ENCODE measurements at regions not wholly inside any gene's neighbourhood (a gene's known extent, or its start where the extent isn't known, plus 50 kb on each side); places are given as distances from the start of the nearest gene placed in this dataset.

GRCh38 chr4:182145334-182145905 is 97.8 kb upstream of the TENM3 start:
- DNase-seq (no peak), ATAC-seq (no peak)
- H3K4me3 ChIP-seq = peak overlapping the region in 9 of 10 donors; percentile 51 to 71 (median 54)
- H3K9me3 ChIP-seq = no peaks in the 10 kb centered on the region
- H3K36me3 ChIP-seq = no peaks in the 10 kb centered on the region
- WGBS, 2 donors = 26 to 30% methylated on average over 12 of the region's 12 CpGs
- H3K27me3 ChIP-seq = peaks cover 7 to 98% (median 95%) of the 10 kb centered on the region in 7 donors
- TF ChIP-seq CTCF (IDR thresholded peaks at IDR 0.05) = no peak
- intact Hi-C loops (cut with DNase I) = no loop called here
- peaks cover 0 to 30% (median 23%) of the 10 kb centered on the region in 9 donors for H3K4me1 ChIP-seq
- H3K27ac ChIP-seq = no peak overlapping the region

GRCh38 chr4:182147391-182147790 is 95.8 kb upstream of the TENM3 start:
- peaks cover 3 to 98% (median 93%) of the 10 kb centered on the region in 7 donors for H3K27me3 ChIP-seq

GRCh38 chr4:182150645-182151044 is 92.6 kb upstream of the TENM3 start:
- H3K4me3 ChIP-seq = no peak overlapping the region
- ATAC-seq (no peak), DNase-seq (no peak)
- no peaks in the 10 kb centered on the region for H3K4me1 ChIP-seq
- no peak for TF ChIP-seq CTCF (IDR thresholded peaks at IDR 0.05)
- H3K9me3 ChIP-seq = no peaks in the 10 kb centered on the region
- intact Hi-C loops (cut with DNase I) = no loop called here
- WGBS, 2 donors = 75 to 86% methylated on average over 3 of the region's 3 CpGs
- no peak overlapping the region for H3K27ac ChIP-seq
- peaks cover 0 to 95% (median 73%) of the 10 kb centered on the region in 7 donors for H3K27me3 ChIP-seq
- H3K36me3 ChIP-seq = no peaks in the 10 kb centered on the region

More at GRCh38 chr4:182147391-182147790, 95.8 kb upstream of the TENM3 start:
- intact Hi-C loops (cut with DNase I) = no loop called here
- Histone ChIP-seq H3K27ac (no peak overlapping the region), H3K9me3 (no peaks in the 10 kb centered on the region), H3K4me1 (peaks cover 0 to 25% (median 23%) of the 10 kb centered on the region in 9 donors), H3K4me3 (no peak overlapping the region), H3K36me3 (no peaks in the 10 kb centered on the region)
- no peak for TF ChIP-seq CTCF (IDR thresholded peaks at IDR 0.05)
- no peak for ATAC-seq
- 75 to 81% methylated on average over 5 of the region's 5 CpGs for WGBS, 2 donors
- DNase-seq = no peak

GRCh38 chr4:182155806-182156205 is 87.4 kb upstream of the TENM3 start:
- 80 to 91% methylated on average over 1 of the region's 1 CpG for WGBS, 2 donors
- H3K4me3 ChIP-seq = no peak overlapping the region
- H3K27ac ChIP-seq = no peak overlapping the region
- no peaks in the 10 kb centered on the region for H3K36me3 ChIP-seq
- DNase-seq (no peak), ATAC-seq (no peak)
- H3K27me3 ChIP-seq = peaks cover 0 to 48% (median 30%) of the 10 kb centered on the region in 7 donors
- intact Hi-C loops (cut with DNase I) = no loop called here
- no peaks in the 10 kb centered on the region for H3K9me3 ChIP-seq
- H3K4me1 ChIP-seq = no peaks in the 10 kb centered on the region
- TF ChIP-seq CTCF (IDR thresholded peaks at IDR 0.05) = no peak
